GM12864 (cell line): ENCODE measurements at regions not wholly inside any gene's neighbourhood (a gene's known extent, or its start where the extent isn't known, plus 50 kb on each side); places are given as distances from the start of the nearest gene placed in this dataset.

Experiments
- DNase-seq: peaks from one replicate; pipeline ENCODE4 v3.0.0-alpha.2; 2011; ENCODE audit warnings: low read depth
- H3K4me3 ChIP-seq: 2 replicates; pipeline ENCODE4 v1.5.1; 2011; ENCODE audit warnings: mild to moderate bottlenecking, low read depth, low read length, control low read depth
- TF ChIP-seq, protein P1 (sequence below): IDR thresholded peaks from 2 replicates; pipeline ENCODE4 v1.5.1; 2011; ENCODE audit warnings: low read depth, mild to moderate bottlenecking, moderate library complexity, low read length, control low read depth, inconsistent platforms; ENCODE audit errors: missing control alignments

DNA sequence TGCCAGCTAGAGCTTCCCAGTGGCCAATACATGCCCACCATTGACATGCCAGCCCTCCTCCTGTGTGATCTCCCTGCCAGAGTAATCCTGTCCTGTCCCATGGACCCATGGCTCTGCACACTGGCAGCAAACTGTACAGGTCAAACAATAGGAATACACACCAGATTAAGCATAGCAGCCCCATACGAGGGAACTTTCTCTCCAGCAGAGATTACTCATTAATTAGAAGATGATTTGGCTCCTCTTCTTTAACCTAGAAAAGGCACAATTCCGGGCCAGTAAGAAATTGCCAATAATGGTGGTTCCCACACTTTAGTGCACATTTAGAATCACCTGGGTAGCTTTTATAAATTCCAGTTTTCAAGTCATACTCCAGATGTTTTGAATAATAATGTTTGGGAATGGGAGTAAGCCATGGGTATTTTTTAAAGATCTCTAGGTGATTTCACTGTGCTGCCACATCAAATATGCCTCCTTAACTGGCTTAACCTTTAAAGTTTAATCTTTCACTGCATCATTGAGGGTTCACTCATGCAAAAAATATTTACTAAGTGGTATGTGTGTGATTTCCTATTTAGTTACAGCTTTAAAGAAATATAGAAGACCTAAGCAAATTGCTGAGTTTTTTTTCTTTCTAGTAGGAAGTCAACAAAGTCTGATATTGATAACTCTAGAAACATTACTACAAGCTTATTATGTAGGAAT lies 277.6 kb upstream of the NWD2 start:
- TF ChIP-seq, protein P1, sequence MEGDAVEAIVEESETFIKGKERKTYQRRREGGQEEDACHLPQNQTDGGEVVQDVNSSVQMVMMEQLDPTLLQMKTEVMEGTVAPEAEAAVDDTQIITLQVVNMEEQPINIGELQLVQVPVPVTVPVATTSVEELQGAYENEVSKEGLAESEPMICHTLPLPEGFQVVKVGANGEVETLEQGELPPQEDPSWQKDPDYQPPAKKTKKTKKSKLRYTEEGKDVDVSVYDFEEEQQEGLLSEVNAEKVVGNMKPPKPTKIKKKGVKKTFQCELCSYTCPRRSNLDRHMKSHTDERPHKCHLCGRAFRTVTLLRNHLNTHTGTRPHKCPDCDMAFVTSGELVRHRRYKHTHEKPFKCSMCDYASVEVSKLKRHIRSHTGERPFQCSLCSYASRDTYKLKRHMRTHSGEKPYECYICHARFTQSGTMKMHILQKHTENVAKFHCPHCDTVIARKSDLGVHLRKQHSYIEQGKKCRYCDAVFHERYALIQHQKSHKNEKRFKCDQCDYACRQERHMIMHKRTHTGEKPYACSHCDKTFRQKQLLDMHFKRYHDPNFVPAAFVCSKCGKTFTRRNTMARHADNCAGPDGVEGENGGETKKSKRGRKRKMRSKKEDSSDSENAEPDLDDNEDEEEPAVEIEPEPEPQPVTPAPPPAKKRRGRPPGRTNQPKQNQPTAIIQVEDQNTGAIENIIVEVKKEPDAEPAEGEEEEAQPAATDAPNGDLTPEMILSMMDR, result no peak

DNA sequence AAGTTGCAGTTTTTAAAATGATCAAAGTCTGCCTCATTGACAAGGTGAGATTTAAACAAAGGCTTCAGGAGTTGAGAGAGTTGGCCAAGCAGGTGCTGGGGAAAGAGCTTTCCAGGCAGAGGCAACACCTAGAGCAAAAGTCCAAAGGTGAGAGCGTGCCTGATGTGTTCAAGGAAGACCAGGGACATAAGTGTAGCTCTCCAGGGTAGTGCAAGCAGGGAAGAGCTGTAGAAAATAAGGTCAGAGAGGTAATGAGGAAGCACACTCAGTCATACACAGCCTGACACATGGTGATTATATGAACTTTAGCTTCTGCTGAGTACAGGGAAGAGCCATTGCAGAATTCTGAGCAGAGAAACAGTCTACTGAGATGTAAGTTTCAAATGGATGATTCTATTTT lies 265.0 kb upstream of the NWD2 start:
- DNase-seq, result no peak
- H3K4me3 ChIP-seq, result no peak overlapping the region
- TF ChIP-seq, protein P1, result no peak

More for the DNA sequence above, 277.6 kb upstream of the NWD2 start:
- DNase-seq, result no peak
- no peak overlapping the region for H3K4me3 ChIP-seq

DNA sequence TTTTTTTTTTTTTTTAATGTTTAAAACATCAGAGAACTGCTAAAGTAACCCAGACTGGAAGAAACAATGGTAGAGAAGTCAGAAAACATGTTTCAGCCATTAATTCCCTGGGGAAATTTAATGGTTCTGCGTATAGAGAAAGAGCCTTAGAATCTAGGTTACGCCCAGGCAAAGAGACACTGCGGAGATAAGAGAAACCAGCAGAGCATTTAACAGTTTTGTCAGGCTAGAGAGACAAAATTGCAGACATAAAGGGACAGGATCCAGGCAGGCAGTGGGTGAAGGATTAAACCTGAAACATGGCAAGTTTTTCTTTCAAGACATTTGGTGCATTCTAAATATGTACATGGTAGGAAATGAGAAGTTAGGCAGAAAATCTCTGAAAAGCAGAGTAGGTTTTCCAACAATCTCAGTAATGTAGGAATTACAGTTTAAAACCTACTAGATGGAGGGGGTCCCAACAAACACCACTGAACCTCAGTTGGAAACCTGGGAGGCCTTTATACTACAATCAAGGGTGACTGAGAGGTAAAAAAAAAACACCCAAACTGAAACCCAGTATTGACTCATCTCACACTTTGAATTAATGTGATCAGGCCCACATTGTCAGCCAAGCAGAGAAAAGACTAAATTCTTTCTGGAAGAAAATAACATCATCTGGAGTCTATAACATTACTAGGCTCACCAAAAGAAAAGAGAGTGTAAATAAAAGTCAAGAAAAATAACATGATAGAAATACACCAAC lies 254.2 kb upstream of the NWD2 start:
- no peak for DNase-seq
- TF ChIP-seq, protein P1, result no peak
- H3K4me3 ChIP-seq, result no peak overlapping the region

DNA sequence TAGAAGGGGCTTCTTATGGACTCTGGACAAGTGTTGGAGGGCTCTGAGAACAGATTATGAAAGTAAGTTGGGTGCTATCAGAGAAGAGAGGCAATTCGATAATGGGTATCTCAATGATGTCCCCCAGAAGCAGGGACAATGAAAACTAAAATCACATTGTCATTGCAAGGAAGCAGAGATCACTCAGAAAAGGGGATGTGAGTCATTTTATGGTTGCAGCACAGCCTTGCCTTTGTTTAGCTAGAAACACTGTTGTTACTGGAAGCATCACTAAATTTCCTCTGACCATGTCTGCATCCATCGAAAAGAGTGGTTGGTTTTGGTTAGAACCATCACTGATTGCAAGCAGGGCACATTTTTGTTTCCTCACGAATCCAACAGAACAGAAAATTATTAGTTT lies 246.8 kb upstream of the NWD2 start:
- no peak overlapping the region for H3K4me3 ChIP-seq
- DNase-seq, result no peak
- TF ChIP-seq, protein P1, result no peak

DNA sequence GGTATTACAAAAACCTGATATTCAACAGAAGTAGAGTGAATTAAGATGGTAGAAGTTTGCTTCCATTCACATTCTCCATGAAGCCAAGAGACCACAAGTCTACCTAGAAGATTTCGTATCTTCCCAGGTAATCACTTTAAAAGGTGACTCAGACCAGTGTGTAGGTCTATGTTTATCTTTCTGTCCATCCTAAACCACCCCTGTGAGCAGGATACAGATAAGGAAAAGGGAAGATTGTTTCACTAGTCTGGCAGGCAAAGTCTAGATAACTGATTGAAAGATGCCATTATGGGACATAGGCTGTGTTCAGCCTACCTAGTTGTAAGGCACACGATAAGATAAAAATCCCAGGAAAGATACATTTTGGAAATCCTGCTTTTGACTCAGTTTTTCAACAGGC lies 244.3 kb upstream of the NWD2 start:
- TF ChIP-seq, protein P1, result no peak
- no peak for DNase-seq
- H3K4me3 ChIP-seq, result no peak overlapping the region

DNA sequence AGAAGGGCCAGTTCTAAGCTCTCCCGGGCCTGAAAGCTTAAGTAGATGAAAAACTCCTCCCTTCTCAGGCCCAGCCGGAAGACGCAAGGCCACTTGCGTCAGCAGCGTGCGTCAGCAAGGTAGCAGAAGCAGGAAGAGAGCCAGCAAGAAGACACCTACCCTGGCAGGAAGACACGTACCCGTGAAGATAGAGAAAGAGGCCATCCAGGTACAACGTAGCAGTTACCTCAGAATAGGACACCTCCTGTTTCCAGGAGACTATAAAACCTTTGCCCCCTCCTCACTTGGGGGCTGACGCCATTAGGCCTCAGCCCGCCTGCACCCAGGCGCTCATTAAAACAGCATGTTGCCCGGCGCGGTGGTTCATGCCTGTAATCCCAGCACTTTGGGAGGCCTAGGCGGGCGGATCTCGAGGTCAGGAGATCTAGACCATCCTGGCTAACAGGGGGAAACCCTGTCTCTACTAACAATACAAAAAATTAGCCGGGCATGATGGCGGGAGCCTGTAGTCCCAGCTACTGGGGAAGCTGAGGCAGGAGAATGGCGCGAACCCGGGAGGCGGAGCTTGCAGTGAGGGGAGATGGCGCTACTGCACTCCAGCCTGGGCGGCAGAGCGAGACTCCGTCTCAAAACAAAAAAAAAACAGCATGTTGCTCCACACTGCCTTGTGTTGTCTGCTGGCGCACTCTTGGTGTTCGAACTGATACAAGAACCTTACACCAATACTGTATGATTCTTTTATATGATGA lies 242.7 kb upstream of the NWD2 start:
- no peak for DNase-seq
- H3K4me3 ChIP-seq, result no peak overlapping the region
- TF ChIP-seq, protein P1, result no peak
